ENCODE measurements at regions not wholly inside any gene's neighbourhood (a gene's known extent, or its start where the extent isn't known, plus 50 kb on each side); places are given as distances from the start of the nearest gene placed in this dataset.

- Histone ChIP-seq H3K9ac (ENCODE audit: low read depth, low read length) (no peak overlapping the region), H3K36me3 (ENCODE audit: insufficient read depth, low read depth, low read length) (no peaks in the 10 kb centered on the region), H3K27ac (ENCODE audit: low read length) (no peak overlapping the region)
These were observed 222.8 kb upstream of the TOPAZ1 start for GRCh38 chr3:44018926-44019325.

GRCh38 chr3:44019736-44020135 is 221.9 kb upstream of the TOPAZ1 start:
- Histone ChIP-seq H3K9ac (ENCODE audit: low read depth, low read length) (peak overlapping the region; percentile 22; the same call in 1 of the 2 replicates), H3K9me3 (ENCODE audit: insufficient read depth, low read depth, low read length) (no peaks in the 10 kb centered on the region), H3K27me3 (ENCODE audit: insufficient read depth, low read length) (peaks cover 35% of the 10 kb centered on the region), H3K27ac (ENCODE audit: low read length) (peak overlapping the region; percentile 5), H3K4me1 (ENCODE audit: insufficient read depth, low read length) (peaks cover 23% of the 10 kb centered on the region; the same call in 1 of the 2 replicates), H3K4me3 (ENCODE audit: low read length) (peak overlapping the region; percentile 25; the same call in 1 of the 2 replicates), H3K36me3 (ENCODE audit: insufficient read depth, low read depth, low read length) (no peaks in the 10 kb centered on the region)

More at GRCh38 chr3:44018926-44019325, 222.8 kb upstream of the TOPAZ1 start:
- Histone ChIP-seq H3K4me1 (ENCODE audit: insufficient read depth, low read length) (peaks cover 23% of the 10 kb centered on the region; the same call in 1 of the 2 replicates), H3K27me3 (ENCODE audit: insufficient read depth, low read length) (peaks cover 35% of the 10 kb centered on the region), H3K9me3 (ENCODE audit: insufficient read depth, low read depth, low read length) (no peaks in the 10 kb centered on the region), H3K4me3 (ENCODE audit: low read length) (no peak overlapping the region)

GRCh38 chr3:44020143-44020542 is 221.5 kb upstream of the TOPAZ1 start:
- no peak overlapping the region for H3K9ac ChIP-seq (ENCODE audit: low read depth, low read length)
- peaks cover 35% of the 10 kb centered on the region for H3K27me3 ChIP-seq (ENCODE audit: insufficient read depth, low read length)
- no peak overlapping the region for H3K27ac ChIP-seq (ENCODE audit: low read length)
- no peaks in the 10 kb centered on the region for H3K36me3 ChIP-seq (ENCODE audit: insufficient read depth, low read depth, low read length)
- peak overlapping the region; percentile 25; the same call in 1 of the 2 replicates for H3K4me3 ChIP-seq (ENCODE audit: low read length)
- H3K9me3 ChIP-seq (ENCODE audit: insufficient read depth, low read depth, low read length): no peaks in the 10 kb centered on the region
- peaks cover 23% of the 10 kb centered on the region; the same call in 1 of the 2 replicates for H3K4me1 ChIP-seq (ENCODE audit: insufficient read depth, low read length)

- peak overlapping the region; percentile 74 for H3K4me3 ChIP-seq (ENCODE audit: low read length)
- peaks cover 23% of the 10 kb centered on the region; the same call in 1 of the 2 replicates for H3K4me1 ChIP-seq (ENCODE audit: insufficient read depth, low read length)
- peaks cover 35% of the 10 kb centered on the region for H3K27me3 ChIP-seq (ENCODE audit: insufficient read depth, low read length)
- H3K36me3 ChIP-seq (ENCODE audit: insufficient read depth, low read depth, low read length): no peaks in the 10 kb centered on the region
- no peak overlapping the region for H3K27ac ChIP-seq (ENCODE audit: low read length)
- peak overlapping the region; percentile 51; the same call in 1 of the 2 replicates for H3K9ac ChIP-seq (ENCODE audit: low read depth, low read length)
- H3K9me3 ChIP-seq (ENCODE audit: insufficient read depth, low read depth, low read length): no peaks in the 10 kb centered on the region
These were observed 219.8 kb upstream of the TOPAZ1 start for GRCh38 chr3:44021651-44022594.

- Histone ChIP-seq H3K9me3 (ENCODE audit: insufficient read depth, low read depth, low read length) (no peaks in the 10 kb centered on the region), H3K36me3 (ENCODE audit: insufficient read depth, low read depth, low read length) (no peaks in the 10 kb centered on the region), H3K4me1 (ENCODE audit: insufficient read depth, low read length) (peaks cover 18% of the 10 kb centered on the region; the same call in 1 of the 2 replicates), H3K9ac (ENCODE audit: low read depth, low read length) (no peak overlapping the region), H3K27ac (ENCODE audit: low read length) (no peak overlapping the region), H3K27me3 (ENCODE audit: insufficient read depth, low read length) (peaks cover 35% of the 10 kb centered on the region), H3K4me3 (ENCODE audit: low read length) (no peak overlapping the region)
These were observed 217.6 kb upstream of the TOPAZ1 start for GRCh38 chr3:44023961-44024593.

- no peak overlapping the region for H3K4me3 ChIP-seq (ENCODE audit: low read length)
- H3K36me3 ChIP-seq (ENCODE audit: insufficient read depth, low read depth, low read length): no peaks in the 10 kb centered on the region
- no peak overlapping the region for H3K27ac ChIP-seq (ENCODE audit: low read length)
- H3K9ac ChIP-seq (ENCODE audit: low read depth, low read length): no peak overlapping the region
- peaks cover 11% of the 10 kb centered on the region; the same call in 1 of the 2 replicates for H3K4me1 ChIP-seq (ENCODE audit: insufficient read depth, low read length)
- no peaks in the 10 kb centered on the region for H3K9me3 ChIP-seq (ENCODE audit: insufficient read depth, low read depth, low read length)
- peaks cover 23% of the 10 kb centered on the region for H3K27me3 ChIP-seq (ENCODE audit: insufficient read depth, low read length)
These were observed 215.3 kb upstream of the TOPAZ1 start for GRCh38 chr3:44026220-44026865.

- peaks cover 13% of the 10 kb centered on the region; the same call in 1 of the 2 replicates for H3K4me1 ChIP-seq (ENCODE audit: insufficient read depth, low read length)
- H3K9ac ChIP-seq (ENCODE audit: low read depth, low read length): no peak overlapping the region
- H3K36me3 ChIP-seq (ENCODE audit: insufficient read depth, low read depth, low read length): no peaks in the 10 kb centered on the region
- H3K4me3 ChIP-seq (ENCODE audit: low read length): no peak overlapping the region
- H3K9me3 ChIP-seq (ENCODE audit: insufficient read depth, low read depth, low read length): no peaks in the 10 kb centered on the region
- no peak overlapping the region for H3K27ac ChIP-seq (ENCODE audit: low read length)
- H3K27me3 ChIP-seq (ENCODE audit: insufficient read depth, low read length): no peaks in the 10 kb centered on the region; the same call in 1 of the 2 replicates
These were observed 212.6 kb upstream of the TOPAZ1 start for GRCh38 chr3:44029100-44029499.

- no peaks in the 10 kb centered on the region for H3K9me3 ChIP-seq (ENCODE audit: insufficient read depth, low read depth, low read length)
- no peaks in the 10 kb centered on the region for H3K36me3 ChIP-seq (ENCODE audit: insufficient read depth, low read depth, low read length)
- H3K9ac ChIP-seq (ENCODE audit: low read depth, low read length): no peak overlapping the region
- peaks cover 13% of the 10 kb centered on the region; the same call in 1 of the 2 replicates for H3K4me1 ChIP-seq (ENCODE audit: insufficient read depth, low read length)
- no peaks in the 10 kb centered on the region for H3K27me3 ChIP-seq (ENCODE audit: insufficient read depth, low read length)
- H3K27ac ChIP-seq (ENCODE audit: low read length): no peak overlapping the region
- no peak overlapping the region for H3K4me3 ChIP-seq (ENCODE audit: low read length)
These were observed 211.4 kb upstream of the TOPAZ1 start for GRCh38 chr3:44030285-44030684.

- H3K27ac ChIP-seq (ENCODE audit: low read length): no peak overlapping the region
- no peaks in the 10 kb centered on the region for H3K27me3 ChIP-seq (ENCODE audit: insufficient read depth, low read length)
- H3K4me1 ChIP-seq (ENCODE audit: insufficient read depth, low read length): peaks cover 13% of the 10 kb centered on the region; the same call in 1 of the 2 replicates
- H3K36me3 ChIP-seq (ENCODE audit: insufficient read depth, low read depth, low read length): no peaks in the 10 kb centered on the region
- no peak overlapping the region for H3K9ac ChIP-seq (ENCODE audit: low read depth, low read length)
- H3K9me3 ChIP-seq (ENCODE audit: insufficient read depth, low read depth, low read length): no peaks in the 10 kb centered on the region
- H3K4me3 ChIP-seq (ENCODE audit: low read length): no peak overlapping the region
These were observed 210.9 kb upstream of the TOPAZ1 start for GRCh38 chr3:44030687-44031305.

- H3K27ac ChIP-seq (ENCODE audit: low read length): no peak overlapping the region
- no peak overlapping the region for H3K9ac ChIP-seq (ENCODE audit: low read depth, low read length)
- H3K9me3 ChIP-seq (ENCODE audit: insufficient read depth, low read depth, low read length): no peaks in the 10 kb centered on the region
- no peaks in the 10 kb centered on the region for H3K27me3 ChIP-seq (ENCODE audit: insufficient read depth, low read length)
- H3K4me1 ChIP-seq (ENCODE audit: insufficient read depth, low read length): peaks cover 13% of the 10 kb centered on the region; the same call in 1 of the 2 replicates
- no peaks in the 10 kb centered on the region for H3K36me3 ChIP-seq (ENCODE audit: insufficient read depth, low read depth, low read length)
- no peak overlapping the region for H3K4me3 ChIP-seq (ENCODE audit: low read length)
These were observed 210.0 kb upstream of the TOPAZ1 start for GRCh38 chr3:44031387-44032380.

Data from iPS-20b (cell line).